ENCODE measurements at regions not wholly inside any gene's neighbourhood (a gene's known extent, or its start where the extent isn't known, plus 50 kb on each side); places are given as distances from the start of the nearest gene placed in this dataset.

- TF ChIP-seq POLR2A (IDR thresholded peaks at IDR 0.05; ENCODE audit: low read depth, low read length) (no peak), TAF1 (IDR thresholded peaks at IDR 0.05; ENCODE audit: borderline replicate concordance, low read depth, low read length) (no peak), POLR2AphosphoS5 (IDR thresholded peaks at IDR 0.05; ENCODE audit: low read depth, low read length) (no peak)
Observed at GRCh38 chr13:34019870-34020269, 201.9 kb downstream of the RFC3 start.
